B cell (primary cell): ENCODE measurements at regions not wholly inside any gene's neighbourhood (a gene's known extent, or its start where the extent isn't known, plus 50 kb on each side); places are given as distances from the start of the nearest gene placed in this dataset.

Experiments
- ATAC-seq: fragments of 200-7000 bp; cut with Tn5 transposase; one replicate; pipeline ENCODE4 v1.10.0; 2021; ENCODE audit warnings: low read depth, mild to moderate bottlenecking, moderate number of reproducible peaks, moderate library complexity
- CTCF ChIA-PET: fragments of 350-600 bp; sonication (Branson Sonifier 250); formaldehyde crosslinking; loops from one replicate; lab custom pipeline; 2021; ENCODE audit warnings: antibody characterized with exemption, inconsistent platforms; lab: Charles Lee
- POLR2A ChIA-PET: fragments of 350-600 bp; sonication (Branson Sonifier 250); formaldehyde crosslinking; loops from one replicate; lab custom pipeline; 2021; ENCODE audit warnings: antibody characterized with exemption; lab: Charles Lee
- DNase-seq: peaks from one replicate; pipeline ENCODE4 v3.0.0; 2013
- H2AFZ ChIP-seq: 2 replicates; pipeline ENCODE4 v1.6.1; 2012; ENCODE audit warnings: mild to moderate bottlenecking, low read depth, low read length; ENCODE audit not compliant: insufficient read depth, poor library complexity, severe bottlenecking
- H3K27ac ChIP-seq, 2 donors: 1 replicate in 1 of 2; 2 replicates in 1 of 2; pipeline ENCODE4 v1.5.1; 2012 to 2013; ENCODE audit warnings: low read length in 2 of 2, mild to moderate bottlenecking in 2 of 2, moderate library complexity in 1 of 2
- H3K27me3 ChIP-seq, 4 experiments: fragments of 200-600 bp in 1 of 4; sonication (generic) in 1 of 4; replicated peaks in 1 of 4; 1 replicate in 2 of 4; 2 replicates in 2 of 4; pipeline versions ENCODE4 v1.6.1 to v1.7.0; 2013 to 2016; ENCODE audit warnings: low read length in 3 of 4, mild to moderate bottlenecking in 2 of 4, mixed read lengths in 1 of 4, moderate library complexity in 1 of 4; ENCODE audit not compliant: insufficient read depth in 4 of 4, control insufficient read depth in 3 of 4; ENCODE audit errors: control extremely low read depth in 1 of 4
- H3K36me3 ChIP-seq, 2 experiments: replicated peaks in 1 of 2; 1 replicate in 1 of 2; 2 replicates in 1 of 2; pipeline versions ENCODE4 v1.6.1 to v1.7.1; 2013; ENCODE audit warnings: low read length in 1 of 2; ENCODE audit not compliant: insufficient read depth in 2 of 2, control insufficient read depth in 1 of 2; ENCODE audit errors: control extremely low read depth in 1 of 2, extremely low read depth in 1 of 2
- H3K4me1 ChIP-seq, 2 donors: fragments of 200-600 bp in 1 of 2; sonication (generic) in 1 of 2; 1 replicate in 1 of 2; 2 replicates in 1 of 2; pipeline versions ENCODE4 v1.5.1 to v1.6.1; 2013 to 2017; ENCODE audit warnings: low read length in 2 of 2; ENCODE audit not compliant: control insufficient read depth in 2 of 2, insufficient read depth in 2 of 2
- H3K4me2 ChIP-seq: replicated peaks from 2 replicates; pipeline ENCODE3; 2012; ENCODE audit warnings: mild to moderate bottlenecking, low read depth, low read length; ENCODE audit not compliant: poor library complexity, severe bottlenecking
- H3K4me3 ChIP-seq, 5 experiments: fragments of 200-600 bp in 1 of 5; sonication (generic) in 1 of 5; 1 replicate in 3 of 5; 2 replicates in 2 of 5; pipeline versions ENCODE4 v1.5.1 to v1.7.0; 2011 to 2016; ENCODE audit warnings: low read length in 4 of 5, mild to moderate bottlenecking in 4 of 5, low read depth in 2 of 5, control low read depth in 1 of 5, moderate library complexity in 1 of 5; ENCODE audit not compliant: insufficient read depth in 1 of 5; ENCODE audit errors: control extremely low read depth in 1 of 5, extremely low read depth in 1 of 5
- H3K79me2 ChIP-seq: fragments of 200-600 bp; sonication (generic); one replicate; pipeline ENCODE4 v1.6.0; 2016; ENCODE audit warnings: low read length; ENCODE audit not compliant: control insufficient read depth, insufficient read depth
- H3K9ac ChIP-seq: fragments of 200-600 bp; sonication (generic); 2 replicates; pipeline ENCODE4 v1.6.1; 2017; ENCODE audit warnings: mild to moderate bottlenecking, low read length, moderate library complexity
- H3K9me3 ChIP-seq, 3 donors: one replicate each; pipeline versions ENCODE4 v1.6.1 to v1.7.1; 2013; ENCODE audit warnings: low read length in 2 of 3; ENCODE audit not compliant: control insufficient read depth in 2 of 3, insufficient read depth in 1 of 3; ENCODE audit errors: control extremely low read depth in 1 of 3
- H4K20me1 ChIP-seq: 2 replicates; pipeline ENCODE4 v1.6.0; 2012; ENCODE audit warnings: mild to moderate bottlenecking, low read length; ENCODE audit not compliant: insufficient read depth, control insufficient read depth, poor library complexity, severe bottlenecking
- H3K27ac Mint-ChIP-seq: one replicate; pipeline ENCODE4 v1.8.0; 2021; ENCODE audit warnings: mixed read lengths
- H3K27me3 Mint-ChIP-seq: one replicate; pipeline ENCODE4 v1.8.0; 2021; ENCODE audit warnings: mixed read lengths
- H3K4me1 Mint-ChIP-seq: one replicate; pipeline ENCODE4 v1.8.0; 2021; ENCODE audit warnings: mixed read lengths
- H3K4me3 Mint-ChIP-seq: one replicate; pipeline ENCODE4 v1.8.0; 2021; ENCODE audit warnings: mixed read lengths
- H3K9me3 Mint-ChIP-seq: one replicate; pipeline ENCODE4 v1.8.0; 2022; ENCODE audit warnings: mixed read lengths; ENCODE audit not compliant: insufficient read depth
- EZH2 ChIP-seq: IDR thresholded peaks from 2 replicates; pipeline ENCODE4 v1.6.1; 2012; ENCODE audit warnings: borderline replicate concordance, low read depth, mild to moderate bottlenecking, moderate library complexity, low read length; ENCODE audit not compliant: insufficient read depth, poor library complexity, severe bottlenecking
- WGBS: methylation state at CpG from one replicate; pipeline ENCODE4 v1.1.5; 2013; ENCODE audit warnings: missing lambda C conversion rate; ENCODE audit not compliant: insufficient coverage; 5-methylcytosine and 5-hydroxymethylcytosine counted together
- intact Hi-C: fragments of 100-400 bp; cut with micrococcal nuclease; formaldehyde crosslinking; loops from one replicate; pipeline ENCODE4 v1.10.0; 2022
- TF ChIP-seq, protein P1 (sequence below): fragments of 200-600 bp; IDR thresholded peaks from one replicate; pipeline ENCODE4 v1.8.0; 2022; ENCODE audit warnings: antibody characterized with exemption, mild to moderate bottlenecking

DNA sequence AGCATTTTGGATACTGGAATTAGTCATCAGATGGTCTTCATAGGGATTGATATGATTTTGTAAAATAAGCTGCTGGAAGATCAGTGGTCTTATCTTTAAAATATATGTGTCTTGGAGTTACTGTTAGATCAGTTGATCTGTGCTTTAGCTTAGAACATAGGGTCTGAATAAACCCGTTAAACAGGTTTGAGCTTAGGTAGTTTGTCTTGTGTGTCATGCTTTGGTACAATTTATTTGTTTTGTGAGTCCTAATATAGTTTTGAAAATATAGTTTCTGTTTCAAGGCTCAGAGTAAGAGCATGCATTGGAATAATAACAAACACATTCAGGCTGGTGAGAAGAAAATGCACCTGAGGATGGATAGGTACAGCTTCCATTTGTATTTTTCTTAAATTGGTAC, 505.0 kb downstream of the SLC16A7 start:
- Histone ChIP-seq H3K9me3 (peaks cover 0 to 6% (median 1%) of the 10 kb centered on the region in 3 donors), H2AFZ (no peak overlapping the region), H3K9ac (no peak overlapping the region), H4K20me1 (no peaks in the 10 kb centered on the region), H3K36me3 (no peaks in the 10 kb centered on the region), H3K4me1 (no peaks in the 10 kb centered on the region), H3K27ac (no peak overlapping the region), H3K79me2 (no peaks in the 10 kb centered on the region), H3K4me2 (no peak overlapping the region), H3K27me3 (no peaks in the 10 kb centered on the region), H3K4me3 (no peak overlapping the region)
- Mint-ChIP-seq H3K4me3 (no peak overlapping the region), H3K27ac (no peak overlapping the region), H3K4me1 (no peaks in the 10 kb centered on the region), H3K9me3 (peaks cover 5% of the 10 kb centered on the region), H3K27me3 (no peaks in the 10 kb centered on the region)
- CTCF ChIA-PET, result no interaction called here
- intact Hi-C loops, result no loop called here
- ATAC-seq (no peak), DNase-seq (no peak)
- no peak for TF ChIP-seq EZH2
- TF ChIP-seq, protein P1, sequence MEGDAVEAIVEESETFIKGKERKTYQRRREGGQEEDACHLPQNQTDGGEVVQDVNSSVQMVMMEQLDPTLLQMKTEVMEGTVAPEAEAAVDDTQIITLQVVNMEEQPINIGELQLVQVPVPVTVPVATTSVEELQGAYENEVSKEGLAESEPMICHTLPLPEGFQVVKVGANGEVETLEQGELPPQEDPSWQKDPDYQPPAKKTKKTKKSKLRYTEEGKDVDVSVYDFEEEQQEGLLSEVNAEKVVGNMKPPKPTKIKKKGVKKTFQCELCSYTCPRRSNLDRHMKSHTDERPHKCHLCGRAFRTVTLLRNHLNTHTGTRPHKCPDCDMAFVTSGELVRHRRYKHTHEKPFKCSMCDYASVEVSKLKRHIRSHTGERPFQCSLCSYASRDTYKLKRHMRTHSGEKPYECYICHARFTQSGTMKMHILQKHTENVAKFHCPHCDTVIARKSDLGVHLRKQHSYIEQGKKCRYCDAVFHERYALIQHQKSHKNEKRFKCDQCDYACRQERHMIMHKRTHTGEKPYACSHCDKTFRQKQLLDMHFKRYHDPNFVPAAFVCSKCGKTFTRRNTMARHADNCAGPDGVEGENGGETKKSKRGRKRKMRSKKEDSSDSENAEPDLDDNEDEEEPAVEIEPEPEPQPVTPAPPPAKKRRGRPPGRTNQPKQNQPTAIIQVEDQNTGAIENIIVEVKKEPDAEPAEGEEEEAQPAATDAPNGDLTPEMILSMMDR, result no peak
- POLR2A ChIA-PET, result no interaction called here
- WGBS, result 100% methylated on average over 1 of the region's 1 CpG

DNA sequence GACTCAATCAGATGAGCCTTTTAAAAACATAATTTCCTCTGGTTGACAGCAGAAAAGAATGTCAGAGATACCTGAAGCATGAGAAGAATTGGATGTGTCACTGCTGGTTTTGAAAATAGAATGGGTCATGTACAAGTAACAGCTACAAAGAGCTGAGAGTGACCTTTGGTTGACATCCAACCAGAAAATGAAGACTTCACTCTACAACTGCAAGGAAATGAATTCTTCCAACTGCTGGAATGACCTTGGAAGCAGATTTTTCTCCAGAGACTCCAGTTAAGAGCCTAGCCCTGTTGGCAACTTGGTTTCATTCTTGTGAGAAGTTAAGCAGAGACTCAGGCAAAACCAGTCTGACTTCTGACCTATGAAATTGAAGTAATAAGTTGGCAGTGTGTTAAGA, 505.9 kb downstream of the SLC16A7 start:
- no peaks in the 10 kb centered on the region for H3K27me3 Mint-ChIP-seq
- Histone ChIP-seq H3K79me2 (no peaks in the 10 kb centered on the region), H3K4me2 (no peak overlapping the region), H3K27ac (no peak overlapping the region), H4K20me1 (no peaks in the 10 kb centered on the region), H3K36me3 (no peaks in the 10 kb centered on the region), H3K9ac (no peak overlapping the region), H3K4me3 (no peak overlapping the region), H2AFZ (no peak overlapping the region), H3K4me1 (no peaks in the 10 kb centered on the region), H3K27me3 (no peaks in the 10 kb centered on the region), H3K9me3 (peaks cover 0 to 6% (median 0%) of the 10 kb centered on the region in 3 donors)
- peaks cover 5% of the 10 kb centered on the region for H3K9me3 Mint-ChIP-seq
- CTCF ChIA-PET, result no interaction called here
- no peaks in the 10 kb centered on the region for H3K4me1 Mint-ChIP-seq
- ATAC-seq (no peak), DNase-seq (no peak)
- H3K27ac Mint-ChIP-seq, result no peak overlapping the region
- TF ChIP-seq, protein P1, result no peak
- TF ChIP-seq EZH2, result no peak
- intact Hi-C loops, result no loop called here
- POLR2A ChIA-PET, result no interaction called here
- no peak overlapping the region for H3K4me3 Mint-ChIP-seq
